Keratinocyte (primary cell): ENCODE measurements at regions not wholly inside any gene's neighbourhood (a gene's known extent, or its start where the extent isn't known, plus 50 kb on each side); places are given as distances from the start of the nearest gene placed in this dataset.

ENCODE experiments used
- DNase-seq: peaks from one replicate; pipeline ENCODE4 v3.0.0-alpha.2; 2011; ENCODE audit warnings: low read depth, missing footprints, low spot score
- FAIRE-seq: peaks from 2 replicates; lab custom pipeline; 2011; peaks lifted over from hg19 to GRCh38; lab: Jason Lieb, UNC
- H2AFZ ChIP-seq: 2 replicates; pipeline ENCODE4 v1.6.0; 2012; ENCODE audit warnings: low read length, control low read depth, inconsistent platforms; ENCODE audit not compliant: control insufficient read depth
- H3K27ac ChIP-seq: 2 replicates; pipeline ENCODE4 v1.5.1; 2011; ENCODE audit warnings: low read length; ENCODE audit not compliant: control insufficient read depth, insufficient read depth
- H3K27me3 ChIP-seq: 3 replicates; pipeline ENCODE4 v1.6.0; 2011; ENCODE audit warnings: low read length; ENCODE audit not compliant: control insufficient read depth, insufficient read depth; ENCODE audit errors: extremely low read depth
- H3K36me3 ChIP-seq, 2 experiments: 2 replicates in 1 of 2; 3 replicates in 1 of 2; pipeline ENCODE4 v1.5.1; 2011; ENCODE audit warnings: low read length in 2 of 2, mild to moderate bottlenecking in 1 of 2; ENCODE audit not compliant: control insufficient read depth in 2 of 2, insufficient read depth in 2 of 2; ENCODE audit errors: extremely low read depth in 1 of 2
- H3K4me1 ChIP-seq: 3 replicates; pipeline ENCODE4 v1.5.1; 2011; ENCODE audit warnings: low read length; ENCODE audit not compliant: control insufficient read depth, insufficient read depth; ENCODE audit errors: extremely low read depth
- H3K4me2 ChIP-seq: 3 replicates; pipeline ENCODE4 v1.6.0; 2011; ENCODE audit warnings: low read depth, low read length; ENCODE audit not compliant: control insufficient read depth, insufficient read depth; ENCODE audit errors: extremely low read depth
- H3K4me3 ChIP-seq, 3 experiments: fragments of 200-600 bp in 1 of 3; sonication (generic) in 1 of 3; 2 replicates in 2 of 3; 3 replicates in 1 of 3; pipeline ENCODE4 v1.5.1; 2011 to 2016; ENCODE audit warnings: low read length in 3 of 3, mild to moderate bottlenecking in 3 of 3, control low read depth in 2 of 3, inconsistent platforms in 1 of 3, low read depth in 1 of 3, mixed read lengths in 1 of 3, mixed run types in 1 of 3, moderate library complexity in 1 of 3; ENCODE audit not compliant: control insufficient read depth in 2 of 3, insufficient read depth in 2 of 3; ENCODE audit errors: extremely low read depth in 1 of 3
- H3K79me2 ChIP-seq: 2 replicates; pipeline ENCODE4 v1.6.0; 2012; ENCODE audit warnings: low read length; ENCODE audit not compliant: control insufficient read depth, insufficient read depth
- H3K9ac ChIP-seq: 3 replicates; pipeline ENCODE4 v1.6.0; 2011; ENCODE audit warnings: low read length; ENCODE audit not compliant: control insufficient read depth, insufficient read depth; ENCODE audit errors: extremely low read depth
- H3K9me1 ChIP-seq: 3 replicates; pipeline ENCODE4 v1.6.0; 2011; ENCODE audit warnings: low read length; ENCODE audit not compliant: control insufficient read depth, insufficient read depth; ENCODE audit errors: extremely low read depth
- H3K9me3 ChIP-seq: 2 replicates; pipeline ENCODE4 v1.5.1; 2012; ENCODE audit warnings: low read depth, low read length; ENCODE audit not compliant: control insufficient read depth
- H4K20me1 ChIP-seq: 3 replicates; pipeline ENCODE4 v1.6.0; 2011; ENCODE audit warnings: low read length; ENCODE audit not compliant: control insufficient read depth, insufficient read depth; ENCODE audit errors: extremely low read depth
- CTCF ChIP-seq, 3 experiments: IDR thresholded peaks in 1 of 3; conservative IDR thresholded peaks in 1 of 3; optimal IDR thresholded peaks in 1 of 3; 2 replicates in 2 of 3; 3 replicates in 1 of 3; pipeline versions ENCODE3 to v1.5.1; 2011; ENCODE audit warnings: low read length in 3 of 3, mild to moderate bottlenecking in 3 of 3, moderate library complexity in 2 of 3, control low read depth in 1 of 3, inconsistent platforms in 1 of 3; ENCODE audit not compliant: insufficient read depth in 2 of 3; ENCODE audit errors: extremely low read depth in 1 of 3
- EZH2 ChIP-seq: IDR thresholded peaks from one replicate; pipeline ENCODE4 v1.6.1; 2012; ENCODE audit warnings: inconsistent platforms, mild to moderate bottlenecking, low read length, moderate library complexity
- dilution Hi-C: fragments of 300-500 bp; cut with MboI; formaldehyde crosslinking; loops from one replicate; pipeline ENCODE4 v1.7.0; 2020; ENCODE audit warnings: low sequenced_read_pairs; ENCODE audit not compliant: extremely low pct_ligation_motif_present

GRCh38 chr4:100722866-100723459 is 205.1 kb upstream of the EMCN start:
- H3K27me3 ChIP-seq: no peaks in the 10 kb centered on the region
- no peaks in the 10 kb centered on the region for H3K79me2 ChIP-seq
- dilution Hi-C loops: no loop called here
- H3K4me3 ChIP-seq: no peak overlapping the region
- H3K9me3 ChIP-seq: no peaks in the 10 kb centered on the region
- no peak overlapping the region for H3K4me2 ChIP-seq
- TF ChIP-seq EZH2: no peak
- TF ChIP-seq CTCF (optimal IDR thresholded peaks at IDR 0.05 in 1 of 3, IDR thresholded peaks at IDR 0.05 in 1 of 3, conservative IDR thresholded peaks at IDR 0.05 in 1 of 3; ENCODE audit: extremely low read depth in 1 of 3, insufficient read depth in 2 of 3, low read length in 3 of 3): no peak
- H3K27ac ChIP-seq: no peak overlapping the region
- no peaks in the 10 kb centered on the region for H3K4me1 ChIP-seq
- H2AFZ ChIP-seq: no peak overlapping the region
- H3K9ac ChIP-seq: no peak overlapping the region
- DNase-seq (no peak), FAIRE-seq (no peak)
- no peaks in the 10 kb centered on the region for H4K20me1 ChIP-seq
- H3K36me3 ChIP-seq: no peaks in the 10 kb centered on the region
- H3K9me1 ChIP-seq: no peaks in the 10 kb centered on the region

GRCh38 chr4:100722133-100722532 is 204.3 kb upstream of the EMCN start:
- Histone ChIP-seq H4K20me1 (no peaks in the 10 kb centered on the region), H2AFZ (no peak overlapping the region), H3K9me3 (no peaks in the 10 kb centered on the region), H3K79me2 (no peaks in the 10 kb centered on the region), H3K4me1 (no peaks in the 10 kb centered on the region), H3K36me3 (no peaks in the 10 kb centered on the region), H3K9ac (no peak overlapping the region), H3K27ac (no peak overlapping the region), H3K4me3 (no peak overlapping the region), H3K27me3 (no peaks in the 10 kb centered on the region), H3K9me1 (no peaks in the 10 kb centered on the region), H3K4me2 (no peak overlapping the region)
- DNase-seq (no peak), FAIRE-seq (no peak)
- TF ChIP-seq EZH2 (no peak), CTCF (optimal IDR thresholded peaks at IDR 0.05 in 1 of 3, IDR thresholded peaks at IDR 0.05 in 1 of 3, conservative IDR thresholded peaks at IDR 0.05 in 1 of 3; ENCODE audit: extremely low read depth in 1 of 3, insufficient read depth in 2 of 3, low read length in 3 of 3) (no peak)
- dilution Hi-C loops: no loop called here
